Posterior vena cava (tissue), 2 donors: ENCODE measurements at regions not wholly inside any gene's neighbourhood (a gene's known extent, or its start where the extent isn't known, plus 50 kb on each side); places are given as distances from the start of the nearest gene placed in this dataset.
"Not testable (repeated sequence)": the region's sequence is repeated elsewhere in the genome, so short reads cannot be mapped to it uniquely, and the experiment has no call there.

Experiments
- DNase-seq: peaks from one replicate; pipeline ENCODE4 v3.0.0-alpha.2; 2020; ENCODE audit warnings: low spot score
- intact Hi-C, 2 donors: fragments of 100-400 bp; cut with DNase I; formaldehyde crosslinking; loops; one replicate each; pipeline versions ENCODE4 v1.14.1 to v1.14.2; 2022 to 2023
- donor health status: DM: yes; HTN: yes; CAD: no.
- donor health status: DM: yes; HTN: yes; CAD: no.

DNA sequence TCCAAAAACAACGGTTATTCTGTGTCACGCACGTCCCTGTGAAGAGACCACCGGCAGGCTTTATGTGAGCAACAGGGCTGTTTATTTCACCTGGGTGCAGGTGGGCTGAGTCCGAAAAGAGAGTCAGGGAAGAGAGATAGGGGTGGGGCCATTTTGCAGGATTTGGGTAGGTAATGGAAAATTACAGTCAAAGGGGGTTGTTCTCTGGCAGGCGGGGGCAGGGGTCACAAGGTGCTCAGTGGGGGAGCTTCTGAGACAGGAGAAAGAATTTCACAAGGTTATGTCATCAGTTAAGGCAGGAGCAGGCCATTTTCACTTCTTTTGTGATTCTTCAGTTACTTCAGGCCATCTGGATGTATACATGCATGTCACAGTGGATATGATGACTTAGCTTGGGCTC is 467.0 kb downstream of the PYDC2 start:
- DNase-seq, intact Hi-C loops: not testable (repeated sequence)

DNA sequence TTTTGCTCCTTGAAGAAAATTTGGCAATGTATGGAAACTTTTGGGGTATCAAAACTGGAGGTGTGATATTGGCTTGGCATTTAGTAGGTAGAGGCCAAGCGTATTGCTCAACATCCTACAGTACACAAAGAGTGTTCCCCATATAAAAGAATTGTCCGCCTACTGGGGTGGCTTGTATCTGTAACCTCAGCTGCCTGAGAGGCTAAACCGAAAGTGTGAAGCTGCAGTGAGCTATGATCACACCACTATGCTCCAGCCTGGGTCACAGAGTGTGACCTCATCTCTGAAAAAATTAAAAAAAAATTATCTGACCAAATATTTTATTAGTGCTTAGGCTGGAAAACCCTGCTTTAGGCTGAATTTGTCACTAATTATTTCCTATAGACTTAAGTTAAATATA is 483.9 kb downstream of the PYDC2 start:
- DNase-seq, result no peak
- intact Hi-C loops, result no loop called here

DNA sequence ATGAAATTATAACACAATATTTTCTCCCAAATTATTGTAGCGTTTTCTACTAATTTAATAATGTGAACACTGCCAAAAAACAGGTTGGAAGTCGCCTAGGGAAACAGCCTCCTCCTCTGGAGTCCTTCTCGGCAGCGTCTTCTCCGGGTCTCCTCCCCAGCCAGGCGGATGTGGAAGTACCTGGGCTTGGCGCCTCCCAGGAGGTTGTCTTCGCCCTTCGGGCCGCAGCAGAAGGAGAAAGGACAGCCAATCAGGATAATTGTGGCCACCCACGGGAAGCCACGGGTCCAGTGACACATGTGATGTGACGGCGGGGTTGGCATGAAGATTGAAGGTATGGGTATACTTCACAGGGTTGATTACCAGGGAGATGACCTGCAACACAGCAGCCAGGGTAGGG is 491.2 kb downstream of the PYDC2 start:
- intact Hi-C loops, result no loop called here

GRCh38 chr3:191952609-191953008 is 491.6 kb downstream of the PYDC2 start:
- intact Hi-C loops, result no loop called here
- no peak for DNase-seq

More for the DNA sequence above, 491.2 kb downstream of the PYDC2 start:
- DNase-seq, result no peak

- intact Hi-C loops, result no loop called here
- DNase-seq, result no peak
Measured at GRCh38 chr3:191958980-191959671, 498.2 kb downstream of the PYDC2 start.

GRCh38 chr3:191959876-191960413 is 499.0 kb downstream of the PYDC2 start:
- intact Hi-C loops, result no loop called here
- no peak for DNase-seq

DNA sequence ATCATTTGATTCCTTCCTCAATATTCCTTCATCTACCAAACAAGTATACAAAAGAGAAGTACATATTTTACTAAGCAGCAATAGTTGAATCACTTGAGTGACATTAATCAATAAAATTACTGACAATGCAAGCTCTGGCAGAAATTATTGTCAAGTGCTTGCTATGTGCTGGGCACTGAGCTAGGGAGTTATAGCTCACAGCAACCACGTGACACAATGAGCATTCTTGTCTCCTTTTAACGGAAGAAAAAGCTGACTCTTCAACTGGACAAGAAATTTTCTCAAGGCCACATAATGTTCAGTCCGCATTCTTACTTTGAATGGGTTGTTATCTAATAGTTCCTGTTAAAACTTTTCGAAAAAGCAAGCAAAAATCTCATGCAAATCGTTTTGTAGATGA is 500.1 kb downstream of the PYDC2 start:
- intact Hi-C loops, result no loop called here

GRCh38 chr3:191961529-191961928 is 500.6 kb downstream of the PYDC2 start:
- no peak for DNase-seq
- intact Hi-C loops, result no loop called here

More for the DNA sequence above, 500.1 kb downstream of the PYDC2 start:
- DNase-seq, result no peak

DNA sequence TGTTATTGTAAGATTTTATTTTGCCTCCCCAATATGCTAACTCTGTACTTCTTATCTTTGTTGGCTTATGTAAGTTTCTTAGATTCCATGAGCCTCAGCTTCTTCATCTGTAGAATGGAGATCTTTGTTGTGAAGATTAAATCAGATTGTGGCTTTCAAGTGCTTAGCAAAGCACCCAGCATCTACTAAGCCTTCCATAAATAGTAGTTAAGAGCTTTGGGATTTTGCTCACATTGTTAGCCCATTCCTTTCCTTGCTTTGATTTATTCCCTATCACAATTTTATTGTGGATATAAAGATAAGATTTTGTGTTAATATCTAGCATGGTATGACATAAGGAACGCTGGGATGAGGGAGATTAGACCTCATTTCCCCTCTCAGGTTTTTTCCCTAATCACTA is 501.4 kb downstream of the PYDC2 start:
- intact Hi-C loops, result no loop called here
- DNase-seq, result no peak

GRCh38 chr3:191963182-191963581 is 502.2 kb downstream of the PYDC2 start:
- DNase-seq, result no peak
- intact Hi-C loops, result no loop called here

DNA sequence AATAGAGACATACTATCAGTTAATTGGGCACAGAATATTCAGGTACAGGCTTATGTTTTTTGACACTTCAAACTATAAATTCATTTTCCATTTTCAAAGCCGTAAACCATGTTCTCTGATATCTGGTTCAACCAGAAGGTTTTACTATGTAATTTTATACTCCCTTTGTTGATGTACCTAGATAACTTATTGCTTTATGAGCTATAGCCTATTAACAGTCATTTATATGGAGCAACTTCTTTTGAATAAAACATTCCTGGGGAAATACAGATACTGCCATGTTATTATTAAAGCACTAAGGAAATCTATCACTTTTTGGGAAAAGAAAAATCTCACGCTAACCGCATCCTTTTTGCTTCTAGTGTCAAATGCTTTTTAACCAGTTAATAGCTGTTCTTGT is 505.6 kb downstream of the PYDC2 start:
- DNase-seq, result no peak
- intact Hi-C loops, result no loop called here

DNA sequence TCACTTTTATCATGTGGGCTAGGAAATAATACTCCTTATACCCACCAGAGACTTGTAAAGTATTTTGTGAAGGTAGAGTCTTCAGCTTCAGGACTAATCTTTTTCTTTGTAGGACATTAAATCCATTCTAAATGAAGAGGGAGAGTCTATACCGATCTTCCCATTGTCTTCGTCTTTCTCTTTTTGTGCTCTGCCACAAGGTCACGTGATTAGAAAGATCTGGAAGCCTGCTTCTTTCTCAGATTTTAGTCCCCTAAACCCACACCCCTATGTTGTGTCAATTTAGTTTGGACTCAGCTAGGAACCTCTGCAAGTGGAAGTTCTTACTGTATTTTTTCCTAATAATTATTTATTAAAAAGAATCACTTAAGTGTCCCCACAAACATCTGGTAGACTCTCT is 507.3 kb downstream of the PYDC2 start:
- intact Hi-C loops, result no loop called here
- no peak for DNase-seq

- intact Hi-C loops, result no loop called here
- no peak for DNase-seq
Measured at GRCh38 chr3:191972714-191973398, 511.9 kb downstream of the PYDC2 start.

DNA sequence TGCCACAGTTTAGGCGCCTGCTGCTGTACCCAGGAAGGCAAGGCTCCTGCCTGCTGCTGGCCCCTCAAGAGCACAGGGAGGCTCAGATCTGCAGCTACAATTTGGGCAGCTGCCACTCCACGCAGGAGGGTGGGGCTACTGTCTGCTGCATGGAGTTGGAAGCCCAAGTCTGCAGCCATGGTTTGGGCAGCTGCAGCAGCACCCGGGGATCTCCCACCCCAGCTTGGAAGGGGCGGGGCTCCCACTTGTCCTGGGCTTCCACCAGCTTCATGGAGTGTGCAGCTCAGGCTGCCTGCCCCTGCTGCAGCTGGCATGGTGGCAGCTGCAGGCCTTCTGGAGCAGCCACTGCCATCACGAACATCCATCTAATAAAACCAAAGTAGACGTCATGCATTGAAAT is 512.9 kb downstream of the PYDC2 start:
- DNase-seq, result no peak
- intact Hi-C loops, result no loop called here

DNA sequence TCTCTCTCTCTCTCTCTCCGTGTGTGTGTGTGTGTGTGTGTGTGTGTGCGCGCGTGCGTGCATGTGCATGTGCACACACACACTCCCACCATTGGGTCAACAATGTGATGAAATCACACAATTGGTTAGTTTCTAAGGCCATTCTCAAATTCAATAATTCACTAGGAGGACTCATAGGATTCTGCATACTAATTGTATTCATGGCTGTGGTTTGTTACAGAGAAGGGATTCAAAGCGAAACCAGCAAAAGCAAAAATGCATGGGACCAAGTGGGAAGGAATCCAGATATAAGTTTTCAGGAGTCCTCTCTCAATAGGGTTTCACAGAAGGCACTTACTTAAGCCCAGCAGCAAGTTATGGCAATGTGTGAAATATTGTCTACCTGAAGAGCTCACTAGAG is 515.0 kb downstream of the PYDC2 start:
- intact Hi-C loops, result no loop called here
- no peak for DNase-seq

DNA sequence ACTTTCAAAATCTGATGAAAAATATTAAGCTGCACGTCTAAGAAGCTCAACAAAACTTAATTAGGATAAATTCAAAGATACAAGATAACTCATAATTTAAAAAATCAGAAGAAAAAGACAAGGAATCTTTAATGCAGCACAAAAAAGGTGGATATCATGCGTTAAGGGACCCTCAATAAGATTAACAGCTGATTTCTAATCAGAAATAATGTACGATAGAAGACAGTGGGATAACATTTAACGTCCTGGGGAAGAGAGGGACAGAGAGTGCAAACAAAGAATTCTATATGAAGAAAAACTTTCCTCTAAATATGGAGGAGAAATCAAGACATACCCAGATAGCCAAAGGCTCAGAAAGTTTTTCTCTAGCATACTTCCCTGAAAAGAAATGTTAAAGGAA is 519.5 kb downstream of the PYDC2 start:
- no peak for DNase-seq
- intact Hi-C loops, result no loop called here

GRCh38 chr3:191982481-191982880 is 521.5 kb downstream of the PYDC2 start:
- DNase-seq, result no peak
- intact Hi-C loops, result no loop called here

DNA sequence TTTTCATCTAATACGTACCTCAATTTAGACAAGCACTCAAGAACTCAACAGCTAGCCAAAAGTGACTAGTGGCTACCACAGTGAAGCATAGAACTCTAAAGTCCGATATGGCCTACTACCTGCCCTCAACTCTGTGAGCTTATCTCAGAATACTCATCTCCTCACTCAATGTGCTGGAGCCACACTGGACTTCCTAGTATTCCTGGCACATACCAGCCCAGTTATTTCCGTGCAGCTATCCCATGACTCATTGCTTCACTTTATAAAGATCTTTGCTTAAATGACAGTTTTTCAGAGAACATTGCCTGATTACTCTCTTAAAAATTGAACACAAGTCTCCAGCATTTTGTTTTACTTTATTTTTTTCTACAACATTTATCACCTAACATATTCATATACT is 524.7 kb downstream of the PYDC2 start:
- intact Hi-C loops, result no loop called here
- DNase-seq, result no peak

DNA sequence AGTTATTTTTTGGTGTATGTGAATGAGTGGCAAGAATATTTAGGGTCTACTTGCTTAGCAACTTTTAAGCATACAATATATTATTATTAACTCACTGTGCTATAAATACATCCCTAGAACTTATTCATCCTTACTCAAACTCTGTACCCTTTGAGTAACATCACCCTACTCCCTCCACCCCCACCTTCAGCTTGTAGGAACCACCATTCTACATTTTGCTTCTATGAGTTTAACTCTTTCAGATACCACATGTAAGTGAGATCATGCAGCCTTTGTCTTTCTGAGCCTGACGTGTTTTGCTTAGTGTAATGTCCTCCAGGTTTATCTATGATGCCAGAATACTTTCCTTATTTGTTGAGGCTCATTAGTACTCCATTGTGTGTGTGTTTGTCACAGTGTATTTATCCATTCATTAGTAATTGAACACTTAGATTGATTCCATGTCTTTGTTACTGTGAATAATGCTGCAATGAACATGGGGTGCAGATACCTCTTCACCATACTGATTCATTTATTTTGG is 526.9 kb downstream of the PYDC2 start:
- intact Hi-C loops, result no loop called here

DNA sequence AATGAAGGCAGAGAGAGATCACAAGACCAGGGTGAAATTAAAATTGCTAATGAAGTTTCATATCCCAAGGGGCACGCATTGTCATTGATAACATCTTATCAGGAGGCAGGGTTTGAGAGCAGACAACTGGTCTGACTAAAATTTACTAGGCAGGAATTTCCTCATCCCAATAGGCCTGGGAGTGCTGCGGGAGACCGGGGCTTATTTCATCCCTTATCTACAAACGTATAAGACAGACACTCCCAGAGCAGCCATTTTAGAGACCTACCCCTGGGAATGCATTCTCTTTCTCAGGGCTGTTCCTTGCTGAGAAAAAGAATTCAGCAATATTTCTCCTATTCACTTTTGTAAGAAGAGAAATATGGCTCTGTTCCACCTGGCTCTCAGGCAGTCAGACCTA is 533.0 kb downstream of the PYDC2 start:
- DNase-seq, intact Hi-C loops: not testable (repeated sequence)

More for the DNA sequence above, 526.9 kb downstream of the PYDC2 start:
- no peak for DNase-seq

GRCh38 chr3:191997093-191997492 is 536.1 kb downstream of the PYDC2 start:
- intact Hi-C loops, result no loop called here
- DNase-seq, result no peak
